Right lobe of liver (tissue), 4 donors: ENCODE measurements at regions not wholly inside any gene's neighbourhood (a gene's known extent, or its start where the extent isn't known, plus 50 kb on each side); places are given as distances from the start of the nearest gene placed in this dataset.

ENCODE experiments used
- POLR2A ChIP-seq: fragments of 450-650 bp; IDR thresholded peaks from one replicate; pipeline ENCODE4 v1.6.1; 2017; ENCODE audit warnings: antibody characterized with exemption, mild to moderate bottlenecking
- TF ChIP-seq, protein P1 (sequence below), 4 donors: fragments of 200-600 bp in 3 of 4; fragments of 450-650 bp in 1 of 4; IDR thresholded peaks; one replicate each; pipeline versions ENCODE4 v1.5.1 to v1.8.0; 2016 to 2022; ENCODE audit warnings: antibody characterized with exemption in 4 of 4, mild to moderate bottlenecking in 2 of 4
- donor health status: DM: no; HTN: no; CAD: no.
- donor health status: DM: no; HTN: no; CAD: no.
- donor health status: DM: no; HTN: yes; CAD: no.

- TF ChIP-seq, protein P1, sequence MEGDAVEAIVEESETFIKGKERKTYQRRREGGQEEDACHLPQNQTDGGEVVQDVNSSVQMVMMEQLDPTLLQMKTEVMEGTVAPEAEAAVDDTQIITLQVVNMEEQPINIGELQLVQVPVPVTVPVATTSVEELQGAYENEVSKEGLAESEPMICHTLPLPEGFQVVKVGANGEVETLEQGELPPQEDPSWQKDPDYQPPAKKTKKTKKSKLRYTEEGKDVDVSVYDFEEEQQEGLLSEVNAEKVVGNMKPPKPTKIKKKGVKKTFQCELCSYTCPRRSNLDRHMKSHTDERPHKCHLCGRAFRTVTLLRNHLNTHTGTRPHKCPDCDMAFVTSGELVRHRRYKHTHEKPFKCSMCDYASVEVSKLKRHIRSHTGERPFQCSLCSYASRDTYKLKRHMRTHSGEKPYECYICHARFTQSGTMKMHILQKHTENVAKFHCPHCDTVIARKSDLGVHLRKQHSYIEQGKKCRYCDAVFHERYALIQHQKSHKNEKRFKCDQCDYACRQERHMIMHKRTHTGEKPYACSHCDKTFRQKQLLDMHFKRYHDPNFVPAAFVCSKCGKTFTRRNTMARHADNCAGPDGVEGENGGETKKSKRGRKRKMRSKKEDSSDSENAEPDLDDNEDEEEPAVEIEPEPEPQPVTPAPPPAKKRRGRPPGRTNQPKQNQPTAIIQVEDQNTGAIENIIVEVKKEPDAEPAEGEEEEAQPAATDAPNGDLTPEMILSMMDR (IDR thresholded peaks at IDR 0.05): no peak
- no peak for TF ChIP-seq POLR2A
Measured at GRCh38 chr12:46917821-46918220, 92.0 kb upstream of the SLC38A4 start.
